Coronary artery (tissue), 2 donors: ENCODE measurements at regions not wholly inside any gene's neighbourhood (a gene's known extent, or its start where the extent isn't known, plus 50 kb on each side); places are given as distances from the start of the nearest gene placed in this dataset.

Source experiments
- DNase-seq: peaks from one replicate; pipeline ENCODE4 v3.0.0-alpha.2; 2017; ENCODE audit warnings: low spot score
- H3K27ac ChIP-seq, 2 donors: fragments of 200-600 bp; sonication (generic); one replicate each; pipeline ENCODE4 v1.5.1; 2016 to 2019
- H3K4me3 ChIP-seq: fragments of 200-600 bp; sonication (generic); 2 replicates; pipeline ENCODE4 v1.5.1; 2016; ENCODE audit warnings: mild to moderate bottlenecking, moderate library complexity
- CTCF ChIP-seq: fragments of 200-600 bp; sonication (generic); IDR thresholded peaks from one replicate; pipeline ENCODE4 v1.5.1; 2019; ENCODE audit warnings: antibody characterized with exemption

- TF ChIP-seq CTCF, result no peak
- DNase-seq, result no peak
- Histone ChIP-seq H3K4me3 (no peak overlapping the region), H3K27ac (no peak overlapping the region)
Measured at GRCh38 chr13:63699948-63700347, 2284.3 kb upstream of the PCDH20 start.

DNA sequence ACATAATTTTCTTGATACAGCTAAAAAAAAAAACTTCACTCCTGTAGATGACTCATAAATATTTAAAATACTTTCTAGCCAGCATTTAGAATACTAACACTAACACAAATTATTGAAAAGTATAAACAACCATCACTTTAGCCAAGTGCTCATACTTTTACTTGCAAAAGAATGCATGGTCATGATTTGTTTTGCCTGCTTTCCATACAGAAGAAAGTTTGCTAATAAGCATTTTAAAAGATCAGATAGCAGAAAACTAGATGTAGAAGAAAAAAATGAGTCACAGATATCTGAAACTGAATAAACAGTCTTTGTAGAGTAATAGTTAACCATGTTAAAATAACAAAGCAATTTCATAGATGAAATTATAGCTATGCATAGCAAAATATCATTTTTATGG is 2280.4 kb upstream of the PCDH20 start:
- Histone ChIP-seq H3K27ac (no peak overlapping the region), H3K4me3 (no peak overlapping the region)
- TF ChIP-seq CTCF, result no peak
- no peak for DNase-seq

GRCh38 chr13:63693696-63694095 is 2278.0 kb upstream of the PCDH20 start:
- H3K4me3 ChIP-seq, result no peak overlapping the region
- no peak for TF ChIP-seq CTCF
- DNase-seq, result no peak

DNA sequence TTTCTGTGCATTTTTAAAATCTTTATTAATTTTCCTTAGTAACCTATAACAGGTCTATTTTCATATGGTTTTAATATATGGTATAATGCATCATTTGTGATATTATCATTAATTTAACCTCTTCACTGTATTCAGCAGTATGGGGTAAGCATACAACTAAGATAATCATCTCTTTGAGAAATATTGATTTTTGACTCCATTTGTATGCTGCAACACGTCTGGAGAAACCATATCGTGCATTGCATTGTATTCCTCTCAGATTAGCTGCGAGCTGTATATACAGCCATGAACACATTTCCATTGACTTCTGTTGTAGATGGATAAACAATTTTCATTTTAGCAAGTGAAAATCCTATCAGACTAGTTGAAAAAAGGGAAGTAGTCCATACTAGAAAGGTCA is 2275.8 kb upstream of the PCDH20 start:
- no peak for TF ChIP-seq CTCF
- no peak overlapping the region for H3K27ac ChIP-seq
- no peak for DNase-seq
- H3K4me3 ChIP-seq, result no peak overlapping the region

More at GRCh38 chr13:63693696-63694095, 2278.0 kb upstream of the PCDH20 start:
- H3K27ac ChIP-seq, result no peak overlapping the region

DNA sequence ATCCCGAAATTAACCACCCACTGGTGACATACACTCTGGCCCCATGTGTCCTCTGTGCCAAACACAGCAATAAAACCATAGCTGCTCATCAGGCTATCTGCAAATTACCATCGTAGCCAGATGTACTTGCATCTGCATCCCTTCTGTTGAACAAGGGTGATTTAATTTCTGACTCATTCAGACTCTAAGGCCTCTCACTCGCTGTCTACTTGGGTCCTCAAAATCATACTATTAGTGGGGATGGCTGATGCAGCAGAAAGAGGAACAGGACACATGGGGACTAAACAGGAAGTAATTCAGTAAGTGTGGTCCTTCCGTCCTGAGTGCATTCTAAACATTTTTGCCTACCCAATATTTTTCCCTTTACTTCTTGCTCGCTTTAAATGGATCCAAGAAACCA is 2275.0 kb upstream of the PCDH20 start:
- DNase-seq, result no peak
- Histone ChIP-seq H3K4me3 (no peak overlapping the region), H3K27ac (no peak overlapping the region)
- TF ChIP-seq CTCF, result no peak

GRCh38 chr13:63684822-63685221 is 2269.2 kb upstream of the PCDH20 start:
- no peak overlapping the region for H3K4me3 ChIP-seq
- no peak overlapping the region for H3K27ac ChIP-seq
- DNase-seq, result no peak
- TF ChIP-seq CTCF, result no peak

DNA sequence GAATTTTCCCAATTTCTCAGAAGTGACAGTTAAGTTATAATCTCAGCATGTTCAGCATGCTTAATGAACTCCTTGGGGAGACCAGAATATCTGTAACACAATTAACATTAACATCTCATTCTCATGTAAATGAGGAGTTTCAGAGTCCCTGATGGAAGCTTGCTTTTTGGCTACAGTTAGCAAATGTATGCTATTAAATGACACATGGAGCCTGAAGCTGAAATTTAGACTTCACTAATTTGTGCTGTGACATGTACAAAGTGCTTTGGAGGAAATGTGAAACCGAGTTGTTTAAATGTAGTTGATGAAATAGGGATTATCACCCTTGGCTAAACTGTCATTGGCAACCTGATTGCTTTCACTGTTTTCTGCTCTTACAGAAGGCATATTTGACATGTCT is 2265.1 kb upstream of the PCDH20 start:
- no peak for DNase-seq
- no peak overlapping the region for H3K27ac ChIP-seq
- no peak overlapping the region for H3K4me3 ChIP-seq
- no peak for TF ChIP-seq CTCF
